HG03432 (cell line): ENCODE measurements at regions not wholly inside any gene's neighbourhood (a gene's known extent, or its start where the extent isn't known, plus 50 kb on each side); places are given as distances from the start of the nearest gene placed in this dataset.

ENCODE experiments used
- ATAC-seq: cut with Tn5 transposase; IDR thresholded peaks from one replicate; pipeline ENCODE4 v1.9.1; 2021; ENCODE audit warnings: mild to moderate bottlenecking, moderate library complexity; ENCODE audit not compliant: unreplicated experiment

DNA sequence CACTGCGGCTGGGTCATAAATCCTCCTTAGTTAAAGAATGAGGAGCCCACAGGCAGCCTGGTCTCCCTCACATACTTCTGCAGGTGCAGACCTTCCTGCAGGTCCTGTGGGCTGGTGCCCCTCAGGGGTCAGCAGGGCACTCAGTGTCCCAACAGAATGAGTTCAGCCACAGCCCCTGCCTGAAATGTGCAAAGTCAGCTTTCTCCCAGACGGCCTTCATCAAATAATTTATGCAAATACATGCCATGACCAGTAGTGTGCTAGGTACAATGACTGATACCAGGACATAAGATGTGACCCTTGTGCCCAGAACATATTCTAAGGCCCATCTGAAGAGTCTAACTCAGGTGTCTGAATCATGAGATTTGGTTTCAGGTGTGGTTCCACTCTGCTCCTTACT is 703.4 kb downstream of the TBC1D22A start:
- ATAC-seq, result no peak

DNA sequence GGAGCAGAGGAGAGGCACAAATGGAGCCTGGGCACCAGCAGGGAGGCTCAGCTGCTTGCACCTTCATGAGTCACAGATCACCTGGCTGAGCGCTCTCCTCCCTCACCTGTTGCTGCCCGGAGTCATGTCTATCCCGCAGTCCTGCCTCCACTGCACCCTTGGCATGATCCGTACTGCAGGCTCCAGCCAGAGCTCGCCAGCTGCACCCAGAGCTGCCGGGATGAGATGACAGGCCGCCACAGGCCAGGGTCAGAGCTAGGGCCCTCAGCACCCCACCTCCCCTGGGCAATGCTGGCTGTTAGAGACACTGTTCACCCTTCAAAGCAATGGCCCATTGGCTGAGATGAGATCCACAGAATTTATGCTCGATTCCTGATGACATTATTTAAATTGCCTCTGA is 702.8 kb downstream of the TBC1D22A start:
- no peak for ATAC-seq

DNA sequence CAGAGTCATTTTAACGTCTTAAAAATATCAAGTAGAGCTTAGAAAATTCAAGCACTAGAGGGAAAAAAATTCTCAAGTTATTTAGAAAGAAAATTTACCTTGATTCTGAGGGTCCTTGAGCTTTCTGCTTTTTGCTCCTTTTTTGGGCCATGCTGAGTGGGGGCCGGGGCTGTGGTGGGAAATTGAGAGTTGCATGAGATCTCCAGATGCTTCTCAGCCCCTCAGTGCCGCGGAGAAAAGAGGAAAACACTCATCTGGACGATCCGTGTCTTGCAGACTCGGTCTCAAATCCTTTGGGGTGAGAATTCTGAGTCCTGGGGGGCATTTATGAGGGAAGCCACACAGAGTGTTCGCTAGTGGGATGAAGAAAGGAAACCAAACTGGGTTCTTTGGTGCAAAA is 700.8 kb downstream of the TBC1D22A start:
- ATAC-seq, result no peak

DNA sequence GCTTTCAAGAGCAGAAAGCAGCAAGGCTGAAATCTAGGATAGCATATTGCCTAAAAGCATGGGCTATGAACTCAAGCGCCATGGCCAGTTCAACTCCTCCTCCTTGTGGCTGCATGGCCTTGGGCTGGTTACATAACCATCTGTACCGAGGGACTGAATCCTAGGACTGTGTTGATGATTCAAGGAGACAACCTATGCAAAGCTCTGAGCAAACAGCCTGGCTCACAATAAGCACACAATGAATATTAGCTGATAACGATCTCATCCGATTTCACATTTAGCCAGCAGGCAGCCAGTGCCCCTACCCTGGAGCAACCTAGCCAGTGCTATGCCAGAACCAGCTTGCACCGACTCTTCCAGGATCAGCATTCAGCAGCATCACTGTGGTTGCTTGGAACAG is 698.4 kb downstream of the TBC1D22A start:
- no peak for ATAC-seq

DNA sequence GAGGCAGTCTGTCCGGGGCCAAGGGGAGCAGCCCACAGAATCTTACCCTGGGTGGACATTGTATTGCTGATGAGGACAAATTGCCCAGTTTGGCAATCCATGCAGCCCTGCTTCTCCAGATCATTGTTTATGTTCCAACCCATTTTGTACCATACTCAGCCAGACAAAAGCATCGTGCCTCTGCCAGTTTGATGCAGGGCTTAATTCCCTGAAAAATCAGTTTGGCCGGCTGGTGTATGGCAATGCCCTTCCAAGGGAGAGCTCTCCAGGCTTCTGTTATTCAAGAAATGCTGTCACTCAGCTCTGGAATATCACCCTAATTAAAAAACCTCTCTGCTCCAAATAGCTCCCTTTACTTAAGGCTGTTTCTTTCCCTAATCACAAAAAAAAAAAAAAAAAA is 697.7 kb downstream of the TBC1D22A start:
- ATAC-seq, result no peak

DNA sequence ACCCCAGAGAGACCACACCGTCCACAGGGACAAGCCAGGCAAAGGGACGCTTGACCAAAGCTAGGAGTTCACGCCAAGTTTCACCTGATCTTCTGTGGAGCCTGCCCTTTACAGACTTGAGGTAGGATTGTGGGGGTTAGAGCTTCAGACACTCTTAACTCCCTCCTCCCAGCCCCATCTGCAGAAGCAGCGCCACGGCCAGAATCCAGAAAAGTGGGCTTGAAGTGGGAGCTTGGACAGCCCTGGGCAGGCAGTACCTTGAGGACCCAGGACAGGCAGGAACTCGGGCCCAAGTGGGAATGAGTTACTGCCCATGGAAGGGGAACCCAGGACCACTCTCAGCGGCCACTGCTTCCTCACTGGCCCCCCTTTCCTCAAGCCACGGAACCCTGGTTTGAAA is 695.9 kb downstream of the TBC1D22A start:
- no peak for ATAC-seq

DNA sequence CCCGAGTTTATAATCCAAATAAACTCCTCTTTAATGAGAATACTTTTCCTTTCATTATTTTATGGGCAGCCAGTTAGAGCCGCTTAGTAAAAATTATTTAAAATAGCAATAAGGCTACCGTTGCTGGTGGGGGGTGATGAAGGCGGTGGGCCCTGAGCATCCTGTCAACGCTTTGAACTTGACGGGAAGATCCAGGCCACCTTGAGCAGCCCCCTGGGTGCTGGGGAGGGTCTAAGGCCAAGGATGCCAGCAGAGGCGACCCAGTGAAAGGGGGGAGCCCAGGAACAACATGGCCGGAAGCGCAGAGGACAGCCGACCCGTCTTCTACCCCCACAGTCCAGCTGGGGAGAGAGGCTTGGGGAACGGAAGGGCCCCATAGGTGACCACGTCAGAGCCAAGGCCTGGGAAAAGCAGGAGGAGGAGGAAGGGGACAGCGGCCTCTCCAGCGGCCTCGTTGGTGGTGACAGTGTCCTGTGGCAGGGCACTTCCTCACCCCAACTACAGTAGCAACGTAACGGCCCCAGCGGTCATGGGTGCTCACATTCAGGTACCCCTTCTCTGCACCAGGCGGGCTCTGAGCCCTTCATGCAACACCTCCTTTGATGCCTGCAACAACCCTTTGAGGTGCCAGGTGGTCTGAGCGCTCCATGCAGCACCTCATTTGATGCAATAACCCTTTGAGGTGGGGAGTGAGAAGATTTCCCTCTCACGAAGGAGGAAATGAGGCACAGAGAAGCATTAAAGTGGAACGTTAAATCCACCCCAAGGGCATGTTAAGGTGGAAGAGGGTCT is 695.3 kb downstream of the TBC1D22A start:
- ATAC-seq, result no peak

DNA sequence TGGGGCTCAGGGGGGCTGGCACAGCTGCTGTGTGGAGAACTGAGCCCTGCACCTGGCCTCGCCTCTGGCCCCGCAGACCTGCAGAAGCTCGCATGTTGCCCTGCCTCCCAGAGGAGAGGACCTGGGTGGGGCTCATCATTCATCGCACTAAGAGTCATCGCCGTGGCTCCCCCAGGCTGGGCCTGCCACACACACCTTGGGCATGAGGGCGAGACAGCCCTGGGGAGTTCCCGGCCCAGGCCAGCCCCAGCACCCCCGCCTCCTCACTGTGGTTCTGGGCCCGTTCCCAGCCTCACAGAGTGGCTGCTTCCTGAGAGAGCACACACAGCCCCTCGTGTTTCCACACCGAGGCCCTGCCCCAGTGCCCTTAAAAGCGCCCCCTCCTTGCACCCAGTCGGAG is 694.6 kb downstream of the TBC1D22A start:
- no peak for ATAC-seq

DNA sequence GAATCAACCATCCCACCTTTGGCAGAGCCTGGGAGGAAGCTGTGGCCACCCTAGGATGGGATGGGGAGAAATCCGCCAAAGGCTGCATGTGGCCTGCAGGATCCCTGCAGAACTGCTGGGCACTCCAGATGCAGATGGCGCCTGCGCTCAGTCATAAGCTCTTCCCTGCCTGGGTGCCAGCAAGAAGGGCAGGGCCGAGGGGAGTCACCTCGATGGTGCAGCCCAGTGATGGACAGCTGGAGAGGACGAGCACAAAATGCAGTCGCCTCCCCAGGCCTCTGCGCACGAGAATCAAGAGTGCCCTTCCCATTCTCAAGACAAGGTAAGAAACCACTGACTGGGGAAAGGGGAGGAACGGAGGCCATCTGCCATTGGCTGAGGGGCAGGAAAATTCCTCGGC is 693.6 kb downstream of the TBC1D22A start:
- ATAC-seq, result no peak

DNA sequence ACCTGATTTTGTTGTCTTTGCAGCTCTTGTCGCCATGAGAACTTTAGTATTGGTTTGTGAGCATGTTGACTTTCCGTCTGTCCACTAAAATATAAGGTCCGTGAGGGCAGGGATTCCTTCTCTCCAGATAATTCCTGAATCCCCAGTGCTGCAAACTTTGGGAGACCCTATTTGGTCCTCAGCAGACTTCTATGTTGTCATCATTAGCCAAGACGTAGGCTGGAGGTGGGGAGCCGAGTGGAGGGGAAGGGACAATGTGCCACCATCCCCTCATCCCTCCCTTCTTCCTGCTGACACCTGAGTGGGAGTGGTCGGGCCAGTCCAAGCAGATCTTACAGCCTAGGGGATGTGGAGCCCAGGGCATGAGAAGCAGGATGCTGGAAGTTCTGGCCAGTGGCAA is 690.6 kb downstream of the TBC1D22A start:
- no peak for ATAC-seq

DNA sequence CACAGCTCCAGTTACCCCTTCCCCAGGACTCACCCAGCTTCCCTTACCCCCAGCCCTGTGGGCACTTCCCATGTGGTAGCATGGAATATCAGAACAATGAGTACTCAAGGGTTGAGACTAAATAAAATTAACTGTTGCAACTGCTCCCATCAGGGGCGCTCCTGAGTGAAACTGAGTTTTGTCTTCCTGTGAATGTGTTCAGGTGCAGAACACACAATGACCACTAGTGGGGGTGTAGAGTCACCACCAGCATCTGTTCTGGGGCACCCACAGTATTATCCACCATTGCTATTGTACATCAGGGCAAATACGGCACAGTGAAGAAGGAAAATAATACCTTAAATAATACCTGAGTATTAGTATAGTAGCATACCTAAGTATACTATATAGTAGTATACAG is 689.7 kb downstream of the TBC1D22A start:
- no peak for ATAC-seq

DNA sequence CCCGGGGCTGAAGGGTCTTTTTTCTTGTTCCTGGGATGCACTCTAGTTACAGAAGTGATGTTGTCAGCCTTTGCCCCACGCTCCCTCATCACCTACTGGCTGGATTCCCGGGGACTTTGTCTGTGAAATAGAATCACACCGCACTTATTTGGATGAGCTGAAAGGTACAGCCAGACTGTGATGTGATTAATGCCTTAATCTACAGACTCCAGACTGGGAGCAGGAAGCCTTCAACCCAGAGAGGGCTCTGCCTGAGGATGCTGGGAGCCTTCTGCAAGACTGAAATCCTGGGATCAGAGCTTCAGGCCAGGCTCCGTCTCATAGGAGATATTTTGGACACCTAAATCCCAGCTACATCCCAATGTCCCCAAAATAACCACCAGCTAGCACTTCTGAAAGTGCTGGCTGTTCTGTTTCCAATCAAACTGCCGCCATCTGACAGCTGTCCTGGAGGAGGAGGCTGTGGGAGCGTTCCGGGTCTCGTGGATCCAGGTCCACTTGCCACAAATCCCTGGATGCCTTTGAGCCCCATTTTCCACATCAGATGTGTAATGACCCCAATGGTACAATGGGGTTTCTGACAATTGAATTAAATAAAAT is 688.5 kb downstream of the TBC1D22A start:
- no peak for ATAC-seq

DNA sequence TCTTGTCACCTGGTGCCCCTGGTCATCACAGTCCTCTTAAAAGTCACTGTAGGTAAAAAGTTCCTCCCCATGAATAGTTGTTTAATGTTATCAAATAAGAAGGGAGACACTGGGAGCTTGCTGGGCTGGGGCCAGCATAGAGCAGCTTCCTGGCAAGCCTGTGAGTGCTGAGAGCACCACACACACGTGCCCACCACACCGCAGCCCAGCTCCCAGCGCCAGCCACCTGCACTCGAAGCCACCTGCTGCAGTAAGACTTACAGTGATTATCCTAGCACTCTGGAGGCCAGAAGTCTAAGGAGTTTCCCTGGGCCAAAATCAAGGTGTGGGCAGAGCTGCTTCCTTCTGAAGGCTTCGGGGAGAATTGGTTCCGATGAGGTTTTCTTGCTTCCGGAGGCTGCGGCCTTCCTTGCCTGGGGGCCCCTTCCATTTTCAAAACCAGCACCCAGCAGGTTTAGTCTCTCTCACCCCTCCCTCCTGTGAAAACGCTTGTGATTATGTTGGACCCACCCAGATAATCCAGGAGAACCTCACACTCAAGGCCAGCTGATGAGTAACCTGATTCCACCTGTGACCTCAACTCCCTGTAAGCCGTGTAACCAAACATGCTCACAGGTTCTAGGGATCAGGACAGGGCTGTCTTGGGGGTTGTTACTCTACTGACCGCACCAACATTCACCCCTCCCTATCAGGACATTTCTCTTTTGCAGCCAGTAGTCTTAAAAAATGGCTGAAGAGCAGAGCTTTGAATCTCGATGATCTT is 687.2 kb downstream of the TBC1D22A start:
- ATAC-seq, result no peak

DNA sequence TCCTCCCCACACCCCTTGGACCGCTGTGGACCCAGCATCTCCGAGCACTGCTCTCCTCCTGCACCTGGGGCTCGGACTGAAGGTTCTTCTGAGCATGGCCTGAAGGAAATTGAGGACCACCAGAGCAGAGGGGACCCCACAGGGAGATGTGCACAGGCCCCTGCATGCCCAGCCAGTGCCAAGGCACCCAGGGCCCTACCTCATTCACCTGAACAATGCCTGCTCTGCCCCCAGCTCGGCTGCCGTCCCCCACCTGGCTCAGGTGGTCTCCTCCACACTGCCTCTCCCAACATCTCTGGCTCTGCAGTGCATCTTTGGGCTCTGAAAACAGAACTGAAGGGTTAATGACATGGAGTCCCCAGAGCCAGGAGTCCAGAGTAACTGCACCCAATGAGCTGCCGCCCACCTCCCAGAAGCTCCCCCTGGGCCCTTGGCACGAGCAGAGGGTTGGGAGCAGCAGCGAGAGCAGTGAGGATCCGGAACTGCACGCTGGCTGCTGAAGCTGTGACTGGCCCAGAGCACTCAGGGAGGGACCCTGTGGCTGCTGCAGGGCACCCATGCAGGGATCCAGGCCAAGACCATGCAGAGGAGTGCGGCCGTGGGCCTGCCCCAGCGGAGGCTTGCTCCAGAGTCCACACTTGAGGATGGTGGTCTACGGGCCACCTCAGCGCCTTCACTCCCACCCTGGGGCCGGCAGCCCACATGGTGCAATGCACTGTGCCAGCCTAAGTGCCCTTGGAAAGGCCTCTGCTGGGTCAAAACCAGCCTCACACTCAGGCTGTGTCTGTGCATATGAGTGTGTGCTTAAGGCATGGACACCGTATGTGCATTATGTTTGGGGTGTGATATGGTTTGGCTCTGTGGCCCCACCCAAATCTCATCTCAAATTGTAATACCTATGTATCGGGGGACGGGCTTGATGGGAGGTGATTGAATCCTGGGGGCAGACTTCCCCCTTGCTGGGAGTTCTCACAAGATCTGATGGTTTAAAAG is 686.1 kb downstream of the TBC1D22A start:
- ATAC-seq, result no peak

DNA sequence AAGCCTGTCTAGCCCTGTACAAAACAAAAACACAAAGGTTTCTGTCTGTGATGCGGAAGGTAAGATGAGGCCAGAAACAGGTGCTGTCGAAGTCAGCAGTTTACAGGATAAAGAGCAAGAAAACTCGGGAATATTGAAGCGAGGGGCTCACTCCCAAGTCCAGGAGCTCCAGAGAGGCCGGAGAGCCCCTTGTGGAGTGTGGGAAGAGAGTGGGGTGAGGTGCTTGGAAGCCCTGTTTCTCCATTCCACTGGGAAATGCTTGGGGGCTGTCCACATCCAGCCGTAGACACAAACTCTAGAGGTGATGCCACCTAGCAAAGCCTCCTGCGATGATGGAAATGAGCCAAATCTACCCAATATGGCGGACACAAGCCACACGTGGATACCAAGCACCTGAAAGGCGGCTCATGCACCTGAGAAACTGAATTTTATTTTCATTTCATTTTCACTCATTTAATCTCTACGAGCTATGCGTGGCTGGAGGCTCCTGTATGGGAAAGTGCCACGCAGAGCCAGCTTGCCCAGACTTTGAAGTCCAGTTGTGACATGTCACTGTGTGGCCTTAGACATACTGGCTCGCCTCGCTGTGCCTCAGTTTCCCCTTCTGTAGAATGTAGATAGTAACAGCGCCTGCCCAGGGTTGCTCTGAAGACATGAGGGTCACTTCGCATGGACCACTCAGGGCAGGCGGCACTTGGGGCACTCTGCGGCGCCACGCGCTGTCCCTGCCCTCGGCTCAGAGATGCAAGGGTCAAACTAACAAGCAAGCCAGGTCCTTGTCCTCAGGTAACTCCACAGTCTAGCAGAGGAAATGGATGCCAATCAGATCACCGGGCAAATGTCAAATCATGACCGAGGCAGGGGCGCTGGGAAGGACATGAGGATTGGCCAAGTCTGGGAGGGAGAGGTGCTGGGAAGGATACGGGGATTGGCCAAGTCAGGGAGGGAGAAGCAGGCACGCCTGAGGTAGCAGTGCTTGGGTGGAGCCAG is 684.7 kb downstream of the TBC1D22A start:
- ATAC-seq, result no peak

DNA sequence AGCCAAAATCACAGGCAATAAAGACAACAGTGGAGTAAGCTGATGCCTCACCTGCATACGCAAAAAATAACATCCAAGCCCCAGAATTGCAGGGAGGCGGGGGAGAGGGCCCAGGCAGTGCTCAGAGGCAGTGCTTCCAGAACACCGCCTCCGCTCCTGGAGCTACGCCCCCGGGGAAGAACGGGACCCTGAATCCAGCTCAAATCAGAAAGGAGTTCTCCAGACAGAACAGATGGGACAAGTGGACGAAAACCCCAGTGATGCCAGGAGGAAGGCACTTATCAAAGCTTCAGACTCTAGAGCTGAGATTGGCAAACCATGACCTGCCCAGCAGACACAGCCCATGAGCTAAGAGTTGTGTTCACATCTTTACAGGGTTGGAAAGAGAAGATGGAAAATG is 683.9 kb downstream of the TBC1D22A start:
- ATAC-seq, result no peak

DNA sequence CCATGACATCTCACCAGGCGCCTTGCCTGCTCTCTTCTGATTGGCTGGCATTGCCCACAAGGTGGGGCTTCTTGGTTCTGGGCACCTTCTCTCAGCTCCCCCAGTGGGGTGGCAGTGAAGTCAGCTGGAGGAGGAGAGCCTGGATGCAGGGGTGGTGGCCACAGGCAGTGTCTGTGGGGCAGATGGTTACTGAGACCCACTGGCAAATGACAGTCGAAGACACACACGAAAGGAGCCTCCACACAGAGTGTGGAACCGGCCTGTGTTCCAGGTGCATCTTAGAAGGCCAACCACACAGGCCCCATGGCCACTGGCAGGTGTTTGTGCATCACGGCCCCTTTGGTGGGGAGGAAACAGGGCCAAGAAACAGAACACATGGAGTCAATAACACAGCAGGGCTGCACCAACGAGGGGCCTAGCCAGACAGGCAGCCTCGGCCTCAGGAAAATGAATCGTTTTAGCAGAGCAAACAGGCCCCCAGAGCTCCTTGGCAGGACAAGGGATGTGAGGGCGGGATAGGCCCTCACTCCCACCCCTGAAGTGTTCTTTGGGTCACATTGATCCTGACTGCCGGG is 683.4 kb downstream of the TBC1D22A start:
- no peak for ATAC-seq

DNA sequence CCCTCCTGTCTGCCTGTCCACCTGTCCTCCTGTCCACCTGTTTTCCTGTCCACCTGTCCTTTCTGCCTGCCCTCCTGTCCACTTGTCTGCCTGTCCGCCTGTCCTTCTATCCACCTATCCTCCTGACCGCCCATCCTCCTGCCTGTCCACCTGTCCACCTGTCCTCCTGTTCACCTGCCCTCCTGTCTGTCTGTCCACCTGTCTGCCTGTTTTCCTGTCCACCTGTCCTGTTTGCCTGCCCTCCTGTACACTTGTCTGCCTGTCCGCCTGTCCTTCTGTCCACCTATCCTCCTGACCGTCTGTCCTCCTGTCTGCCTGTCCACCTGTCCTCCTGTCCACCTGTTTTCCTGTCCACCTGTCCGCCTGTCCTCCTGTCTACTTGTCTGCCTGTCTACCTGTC is 682.8 kb downstream of the TBC1D22A start:
- ATAC-seq, result no peak

DNA sequence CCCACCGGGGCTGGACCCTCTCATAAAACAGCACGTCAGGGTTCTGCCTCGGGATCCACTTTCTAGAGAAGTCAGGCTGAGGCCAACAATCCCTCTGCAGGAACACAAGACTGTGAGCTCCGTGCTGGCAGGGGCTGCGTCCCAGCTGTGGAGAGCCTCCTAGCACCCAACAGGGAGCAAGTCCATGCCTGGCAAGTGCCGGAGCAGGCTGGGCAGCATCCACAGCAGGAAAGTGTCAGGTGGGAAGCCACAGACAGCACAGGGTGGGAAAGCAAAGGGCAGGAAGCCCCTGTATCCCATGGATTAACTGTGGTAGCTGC is 682.3 kb downstream of the TBC1D22A start:
- no peak for ATAC-seq
